ENCODE measurements at regions not wholly inside any gene's neighbourhood (a gene's known extent, or its start where the extent isn't known, plus 50 kb on each side); places are given as distances from the start of the nearest gene placed in this dataset.

DNA sequence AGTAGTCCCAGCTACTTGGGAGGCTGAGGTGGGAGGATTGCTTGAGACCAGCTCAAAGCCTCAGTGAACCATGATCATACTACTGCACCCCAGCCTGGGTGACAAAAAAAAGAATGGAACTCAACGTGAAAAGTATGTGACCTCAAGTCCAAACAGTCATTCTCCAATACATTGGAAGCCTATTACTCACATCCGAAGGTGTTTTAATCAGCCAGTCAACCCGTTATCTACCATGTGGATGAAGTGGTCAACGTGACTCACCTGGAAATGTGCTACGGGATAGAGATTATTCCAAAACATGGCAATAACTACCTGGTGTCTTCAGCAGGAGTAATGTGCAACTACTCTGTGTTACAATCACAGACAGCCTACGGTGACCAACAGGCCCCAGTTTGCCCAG, 85.8 kb upstream of the TOP1 start:
- no peak for DNase-seq
- H2BK5ac ChIP-seq (ENCODE audit: low read depth, low read length, poor library complexity, severe bottlenecking) = no peak overlapping the region

DNA sequence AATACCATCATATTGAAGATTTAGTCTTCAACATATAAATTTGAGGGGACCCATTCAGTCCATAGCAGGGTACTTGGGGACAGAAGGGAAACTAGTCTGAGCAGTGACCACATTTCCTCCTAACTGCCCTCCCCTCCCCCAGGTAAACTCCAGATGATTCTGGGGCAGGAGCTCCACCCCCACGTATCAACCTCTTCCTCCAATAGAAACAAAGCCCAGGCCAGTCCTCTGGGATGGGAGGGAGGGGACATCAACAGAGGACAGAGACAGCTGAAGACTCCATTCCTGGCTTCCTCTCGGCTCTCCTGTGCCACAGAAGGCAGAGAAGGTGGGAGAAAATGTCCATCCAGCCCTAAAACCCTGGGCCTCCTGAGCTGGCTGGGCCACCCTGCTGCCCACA, 85.0 kb upstream of the TOP1 start:
- Histone ChIP-seq H2BK120ac (ENCODE audit: low read depth, low read length) (no peak overlapping the region), H3K4me3 (ENCODE audit: insufficient read depth in 1 of 2, low read depth in 1 of 2, low read length in 2 of 2) (no peak overlapping the region)
- 88% methylated on average over 1 of the region's 2 CpGs for WGBS

More for the DNA sequence above, 85.8 kb upstream of the TOP1 start:
- Histone ChIP-seq H4K91ac (ENCODE audit: low read length) (no peak overlapping the region), H3K27ac (ENCODE audit: low read length, poor library complexity, severe bottlenecking) (no peak overlapping the region), H3K9ac (ENCODE audit: low read length) (no peak overlapping the region), H3K4me3 (ENCODE audit: insufficient read depth in 1 of 2, low read depth in 1 of 2, low read length in 2 of 2) (no peak overlapping the region), H3K23ac (ENCODE audit: low read length in 2 of 2) (no peak overlapping the region), H2BK15ac (ENCODE audit: low read depth, poor library complexity, severe bottlenecking) (no peak overlapping the region), H3K4ac (ENCODE audit: low read depth in 1 of 2, low read length in 2 of 2) (no peak overlapping the region), H3K27me3 (ENCODE audit: control insufficient read depth in 1 of 2, insufficient read depth in 1 of 2, low read length in 2 of 2) (peaks cover 6 to 23% of the 10 kb centered on the region in 2 experiments), H3K14ac (ENCODE audit: low read length in 2 of 2) (no peak overlapping the region), H3K79me1 (replicated peaks; ENCODE audit: low read length, poor library complexity, severe bottlenecking) (no peaks in the 10 kb centered on the region), H3K4me2 (ENCODE audit: low read length, poor library complexity, severe bottlenecking) (no peak overlapping the region), H2BK12ac (ENCODE audit: low read length in 2 of 2) (no peak overlapping the region), H4K8ac (ENCODE audit: low read length) (no peak overlapping the region), H2AK5ac (ENCODE audit: low read length, severe bottlenecking) (no peak overlapping the region), H3K9me3 (ENCODE audit: control insufficient read depth, low read length) (no peaks in the 10 kb centered on the region), H3K18ac (ENCODE audit: low read depth in 1 of 2, low read length in 2 of 2) (no peak overlapping the region), H3K36me3 (ENCODE audit: control insufficient read depth in 1 of 2, insufficient read depth in 2 of 2, low read depth in 1 of 2, low read length in 2 of 2) (no peaks in the 10 kb centered on the region), H2BK120ac (ENCODE audit: low read depth, low read length) (no peak overlapping the region), H2AFZ (ENCODE audit: low read depth, low read length) (no peak overlapping the region), H3K4me1 (ENCODE audit: control insufficient read depth, insufficient read depth, low read depth, low read length) (no peaks in the 10 kb centered on the region)
- WGBS = 86% methylated on average over 6 of the region's 6 CpGs

DNA sequence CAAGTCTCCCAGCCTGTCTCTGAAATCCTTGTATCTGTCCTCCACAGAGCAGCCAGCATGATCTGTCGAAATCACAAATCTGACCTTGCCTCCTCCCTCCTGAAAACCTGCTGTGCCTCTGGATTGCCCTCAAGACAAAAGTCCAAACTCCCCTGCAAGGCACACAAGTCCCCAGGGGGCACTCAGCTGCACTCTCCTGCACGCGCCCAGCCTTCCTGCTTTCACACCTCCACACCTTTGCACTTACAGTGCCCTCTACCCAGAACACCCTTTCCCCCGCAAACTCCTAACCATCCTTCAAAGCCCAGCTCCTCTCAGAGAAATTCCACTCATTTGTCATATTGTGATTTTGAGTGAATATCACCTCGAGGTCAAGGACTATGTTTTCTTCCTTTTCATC, 83.4 kb upstream of the TOP1 start:
- H2AK5ac ChIP-seq (ENCODE audit: low read length, severe bottlenecking) = no peak overlapping the region
- no peaks in the 10 kb centered on the region for H3K4me1 ChIP-seq (ENCODE audit: control insufficient read depth, insufficient read depth, low read depth, low read length)
- H3K4me2 ChIP-seq (ENCODE audit: low read length, poor library complexity, severe bottlenecking) = no peak overlapping the region
- no peak overlapping the region for H3K23ac ChIP-seq (ENCODE audit: low read length in 2 of 2)
- no peak overlapping the region for H3K18ac ChIP-seq (ENCODE audit: low read depth in 1 of 2, low read length in 2 of 2)
- peaks cover 8 to 30% of the 10 kb centered on the region in 2 experiments for H3K27me3 ChIP-seq (ENCODE audit: control insufficient read depth in 1 of 2, insufficient read depth in 1 of 2, low read length in 2 of 2)
- H2BK15ac ChIP-seq (ENCODE audit: low read depth, poor library complexity, severe bottlenecking) = no peak overlapping the region
- no peak overlapping the region for H4K91ac ChIP-seq (ENCODE audit: low read length)
- H3K79me1 ChIP-seq (replicated peaks; ENCODE audit: low read length, poor library complexity, severe bottlenecking) = no peaks in the 10 kb centered on the region
- no peak overlapping the region for H2AFZ ChIP-seq (ENCODE audit: low read depth, low read length)
- no peak overlapping the region for H2BK120ac ChIP-seq (ENCODE audit: low read depth, low read length)
- H4K8ac ChIP-seq (ENCODE audit: low read length) = no peak overlapping the region
- DNase-seq = no peak
- no peak overlapping the region for H3K9ac ChIP-seq (ENCODE audit: low read length)
- H2BK5ac ChIP-seq (ENCODE audit: low read depth, low read length, poor library complexity, severe bottlenecking) = no peak overlapping the region
- H3K36me3 ChIP-seq (ENCODE audit: control insufficient read depth in 1 of 2, insufficient read depth in 2 of 2, low read depth in 1 of 2, low read length in 2 of 2) = no peaks in the 10 kb centered on the region
- no peak overlapping the region for H2BK12ac ChIP-seq (ENCODE audit: low read length in 2 of 2)
- H3K4ac ChIP-seq (ENCODE audit: low read depth in 1 of 2, low read length in 2 of 2) = no peak overlapping the region
- no peak overlapping the region for H3K27ac ChIP-seq (ENCODE audit: low read length, poor library complexity, severe bottlenecking)
- no peaks in the 10 kb centered on the region for H3K9me3 ChIP-seq (ENCODE audit: control insufficient read depth, low read length)
- H3K4me3 ChIP-seq (ENCODE audit: insufficient read depth in 1 of 2, low read depth in 1 of 2, low read length in 2 of 2) = no peak overlapping the region
- WGBS = 54% methylated on average over 5 of the region's 5 CpGs
- H3K14ac ChIP-seq (ENCODE audit: low read length in 2 of 2) = peak overlapping the region in 1 of 2 experiments; percentile 71

More for the DNA sequence above, 85.0 kb upstream of the TOP1 start:
- Histone ChIP-seq H3K9ac (ENCODE audit: low read length) (no peak overlapping the region), H3K79me1 (replicated peaks; ENCODE audit: low read length, poor library complexity, severe bottlenecking) (no peaks in the 10 kb centered on the region), H4K8ac (ENCODE audit: low read length) (no peak overlapping the region), H3K27ac (ENCODE audit: low read length, poor library complexity, severe bottlenecking) (no peak overlapping the region), H2AK5ac (ENCODE audit: low read length, severe bottlenecking) (no peak overlapping the region), H2AFZ (ENCODE audit: low read depth, low read length) (no peak overlapping the region), H3K36me3 (ENCODE audit: control insufficient read depth in 1 of 2, insufficient read depth in 2 of 2, low read depth in 1 of 2, low read length in 2 of 2) (no peaks in the 10 kb centered on the region), H3K14ac (ENCODE audit: low read length in 2 of 2) (peak overlapping the region in 1 of 2 experiments; percentile 26), H3K4me1 (ENCODE audit: control insufficient read depth, insufficient read depth, low read depth, low read length) (no peaks in the 10 kb centered on the region), H2BK12ac (ENCODE audit: low read length in 2 of 2) (no peak overlapping the region), H4K91ac (ENCODE audit: low read length) (no peak overlapping the region), H2BK5ac (ENCODE audit: low read depth, low read length, poor library complexity, severe bottlenecking) (no peak overlapping the region), H3K27me3 (ENCODE audit: control insufficient read depth in 1 of 2, insufficient read depth in 1 of 2, low read length in 2 of 2) (peaks cover 6 to 23% of the 10 kb centered on the region in 2 experiments), H3K4me2 (ENCODE audit: low read length, poor library complexity, severe bottlenecking) (no peak overlapping the region), H3K18ac (ENCODE audit: low read depth in 1 of 2, low read length in 2 of 2) (no peak overlapping the region), H2BK15ac (ENCODE audit: low read depth, poor library complexity, severe bottlenecking) (no peak overlapping the region), H3K4ac (ENCODE audit: low read depth in 1 of 2, low read length in 2 of 2) (no peak overlapping the region), H3K23ac (ENCODE audit: low read length in 2 of 2) (no peak overlapping the region), H3K9me3 (ENCODE audit: control insufficient read depth, low read length) (no peaks in the 10 kb centered on the region)
- DNase-seq = no peak

DNA sequence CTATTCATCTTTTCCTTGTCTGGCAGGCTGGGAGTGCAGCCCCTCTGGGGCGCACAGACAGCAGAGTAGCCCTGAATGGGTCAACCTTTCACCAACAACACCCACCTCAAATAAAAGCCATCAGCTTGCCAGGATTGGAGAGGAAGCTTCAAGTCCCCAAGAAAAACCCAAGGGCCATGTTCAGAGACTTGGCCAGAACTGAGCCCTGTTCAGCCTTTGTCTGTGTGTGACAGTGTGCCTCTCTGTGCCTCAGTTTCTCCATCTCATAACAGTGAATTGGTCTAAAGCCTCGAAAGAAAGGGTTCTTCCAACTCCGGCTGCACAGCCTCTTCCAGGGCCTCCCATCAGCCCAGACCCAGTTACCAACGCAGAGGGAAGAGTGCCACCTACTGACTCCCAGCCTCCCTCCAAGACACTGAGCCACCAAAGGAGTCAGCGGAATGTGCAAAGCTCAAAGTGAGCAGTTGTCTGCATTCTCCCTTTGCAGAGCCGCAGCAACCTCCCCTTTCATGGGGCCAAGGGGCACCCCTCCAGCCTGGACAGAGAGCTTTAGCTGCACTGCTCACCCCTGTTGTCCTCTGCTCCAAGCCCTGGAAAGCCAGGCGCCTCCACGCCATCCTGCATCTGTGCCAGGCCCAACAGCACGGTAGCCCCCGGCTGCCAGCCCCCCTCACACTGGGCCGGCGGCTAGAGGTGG, 82.7 kb upstream of the TOP1 start:
- Histone ChIP-seq H2BK120ac (ENCODE audit: low read depth, low read length) (no peak overlapping the region), H3K27ac (ENCODE audit: low read length, poor library complexity, severe bottlenecking) (no peak overlapping the region), H3K9ac (ENCODE audit: low read length) (no peak overlapping the region), H2AFZ (ENCODE audit: low read depth, low read length) (no peak overlapping the region), H3K18ac (ENCODE audit: low read depth in 1 of 2, low read length in 2 of 2) (no peak overlapping the region), H2BK15ac (ENCODE audit: low read depth, poor library complexity, severe bottlenecking) (no peak overlapping the region), H2AK5ac (ENCODE audit: low read length, severe bottlenecking) (no peak overlapping the region), H2BK5ac (ENCODE audit: low read depth, low read length, poor library complexity, severe bottlenecking) (no peak overlapping the region), H3K4me2 (ENCODE audit: low read length, poor library complexity, severe bottlenecking) (no peak overlapping the region), H3K9me3 (ENCODE audit: control insufficient read depth, low read length) (no peaks in the 10 kb centered on the region), H2BK12ac (ENCODE audit: low read length in 2 of 2) (no peak overlapping the region), H3K23ac (ENCODE audit: low read length in 2 of 2) (no peak overlapping the region), H3K4me1 (ENCODE audit: control insufficient read depth, insufficient read depth, low read depth, low read length) (no peaks in the 10 kb centered on the region), H4K91ac (ENCODE audit: low read length) (peak overlapping the region; percentile 20), H3K79me1 (replicated peaks; ENCODE audit: low read length, poor library complexity, severe bottlenecking) (no peaks in the 10 kb centered on the region), H4K8ac (ENCODE audit: low read length) (no peak overlapping the region), H3K27me3 (ENCODE audit: control insufficient read depth in 1 of 2, insufficient read depth in 1 of 2, low read length in 2 of 2) (peaks cover 8 to 35% of the 10 kb centered on the region in 2 experiments), H3K4me3 (ENCODE audit: insufficient read depth in 1 of 2, low read depth in 1 of 2, low read length in 2 of 2) (no peak overlapping the region), H3K14ac (ENCODE audit: low read length in 2 of 2) (no peak overlapping the region), H3K36me3 (ENCODE audit: control insufficient read depth in 1 of 2, insufficient read depth in 2 of 2, low read depth in 1 of 2, low read length in 2 of 2) (no peaks in the 10 kb centered on the region), H3K4ac (ENCODE audit: low read depth in 1 of 2, low read length in 2 of 2) (no peak overlapping the region)
- peak; percentile 50 for DNase-seq
- WGBS = 52% methylated on average over 10 of the region's 12 CpGs

Data from mesenchymal stem cell (in vitro differentiated cells and primary cell).